ENCODE measurements at regions not wholly inside any gene's neighbourhood (a gene's known extent, or its start where the extent isn't known, plus 50 kb on each side); places are given as distances from the start of the nearest gene placed in this dataset.
"Not testable (repeated sequence)": the region's sequence is repeated elsewhere in the genome, so short reads cannot be mapped to it uniquely, and the experiment has no call there.

GRCh38 chr1:109838838-109839240, 71.8 kb upstream of the CSF1 start:
- Histone ChIP-seq H4K20me1 (ENCODE audit: insufficient read depth, low read length) (no peaks in the 10 kb centered on the region), H3K4me3 (ENCODE audit: low read depth, low read length, poor library complexity, severe bottlenecking) (no peak overlapping the region), H3K4me1 (ENCODE audit: insufficient read depth, low read length, poor library complexity, severe bottlenecking) (no peaks in the 10 kb centered on the region), H3K9me2 (ENCODE audit: insufficient read depth, low read length) (no peaks in the 10 kb centered on the region), H2AFZ (ENCODE audit: low read length) (no peak overlapping the region), H3K36me3 (ENCODE audit: insufficient read depth, low read length) (no peaks in the 10 kb centered on the region), H3K9me3 (ENCODE audit: low read length) (peaks cover 5% of the 10 kb centered on the region; the same call in 1 of the 2 replicates), H3K79me2 (ENCODE audit: insufficient read depth, low read depth, low read length) (no peaks in the 10 kb centered on the region), H3K4me2 (ENCODE audit: low read length) (no peak overlapping the region), H3K27ac (ENCODE audit: low read depth, low read length, poor library complexity, severe bottlenecking) (no peak overlapping the region)
- POLR2A ChIA-PET = no interaction called here
- intact Hi-C loops (cut with micrococcal nuclease; ENCODE audit: unreplicated experiment) = no loop called here
- CTCF ChIA-PET (ENCODE audit: unreplicated experiment) = no interaction called here
- DNase-seq (ENCODE audit: low spot score) = no peak
- TF ChIP-seq EZH2phosphoT487 (IDR thresholded peaks at IDR 0.05; ENCODE audit: borderline replicate concordance, low read depth, low read length) = no peak
- TF ChIP-seq, protein P1, sequence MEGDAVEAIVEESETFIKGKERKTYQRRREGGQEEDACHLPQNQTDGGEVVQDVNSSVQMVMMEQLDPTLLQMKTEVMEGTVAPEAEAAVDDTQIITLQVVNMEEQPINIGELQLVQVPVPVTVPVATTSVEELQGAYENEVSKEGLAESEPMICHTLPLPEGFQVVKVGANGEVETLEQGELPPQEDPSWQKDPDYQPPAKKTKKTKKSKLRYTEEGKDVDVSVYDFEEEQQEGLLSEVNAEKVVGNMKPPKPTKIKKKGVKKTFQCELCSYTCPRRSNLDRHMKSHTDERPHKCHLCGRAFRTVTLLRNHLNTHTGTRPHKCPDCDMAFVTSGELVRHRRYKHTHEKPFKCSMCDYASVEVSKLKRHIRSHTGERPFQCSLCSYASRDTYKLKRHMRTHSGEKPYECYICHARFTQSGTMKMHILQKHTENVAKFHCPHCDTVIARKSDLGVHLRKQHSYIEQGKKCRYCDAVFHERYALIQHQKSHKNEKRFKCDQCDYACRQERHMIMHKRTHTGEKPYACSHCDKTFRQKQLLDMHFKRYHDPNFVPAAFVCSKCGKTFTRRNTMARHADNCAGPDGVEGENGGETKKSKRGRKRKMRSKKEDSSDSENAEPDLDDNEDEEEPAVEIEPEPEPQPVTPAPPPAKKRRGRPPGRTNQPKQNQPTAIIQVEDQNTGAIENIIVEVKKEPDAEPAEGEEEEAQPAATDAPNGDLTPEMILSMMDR (conservative IDR thresholded peaks at IDR 0.05; ENCODE audit: low read length) = no peak
- no TSS peak for BruUV-seq (replicated peaks)

DNA sequence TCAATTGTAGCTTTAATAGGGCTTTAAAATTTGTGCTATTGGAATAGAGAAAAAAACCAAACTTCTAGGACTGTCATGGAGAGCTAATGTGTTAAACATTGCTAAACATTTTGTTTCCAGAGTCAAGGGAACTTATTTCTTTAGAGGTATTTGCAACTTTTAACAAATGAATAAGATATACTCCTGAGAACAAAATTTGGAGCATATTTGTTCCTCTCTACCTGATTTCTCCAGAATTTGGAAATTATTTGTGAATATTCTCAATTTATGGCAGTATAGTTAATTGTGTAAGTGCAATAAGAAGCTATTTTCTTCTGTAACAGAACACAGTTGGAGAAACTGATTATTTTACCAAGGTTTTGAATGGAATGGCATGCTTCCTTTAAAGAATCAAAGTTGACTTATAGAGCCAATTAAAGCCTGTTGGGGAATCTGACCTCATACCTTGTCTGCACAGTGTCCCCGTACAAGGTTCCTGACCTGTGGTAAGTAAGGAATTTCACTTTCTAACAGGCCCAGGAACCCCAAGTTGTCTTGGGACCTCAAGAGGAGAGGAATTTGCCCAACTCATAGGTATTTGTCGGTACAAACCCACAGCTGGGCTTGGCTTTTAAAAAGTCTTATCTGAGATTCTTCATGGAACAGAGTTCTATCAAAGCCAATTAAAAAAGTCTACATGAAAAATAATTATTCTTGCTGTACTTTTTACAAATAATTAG, 72.6 kb upstream of the CSF1 start:
- H2AFZ ChIP-seq (ENCODE audit: low read length) = no peak overlapping the region
- peaks cover 5% of the 10 kb centered on the region; the same call in 1 of the 2 replicates for H3K9me3 ChIP-seq (ENCODE audit: low read length)
- CTCF ChIA-PET (ENCODE audit: unreplicated experiment) = no interaction called here
- no peaks in the 10 kb centered on the region for H3K79me2 ChIP-seq (ENCODE audit: insufficient read depth, low read depth, low read length)
- H3K4me1 ChIP-seq (ENCODE audit: insufficient read depth, low read length, poor library complexity, severe bottlenecking) = no peaks in the 10 kb centered on the region
- intact Hi-C loops (cut with micrococcal nuclease; ENCODE audit: unreplicated experiment) = no loop called here
- no peak overlapping the region for H3K27ac ChIP-seq (ENCODE audit: low read depth, low read length, poor library complexity, severe bottlenecking)
- H4K20me1 ChIP-seq (ENCODE audit: insufficient read depth, low read length) = no peaks in the 10 kb centered on the region
- no TSS peak for BruUV-seq (replicated peaks)
- no peaks in the 10 kb centered on the region for H3K9me2 ChIP-seq (ENCODE audit: insufficient read depth, low read length)
- DNase-seq (ENCODE audit: low spot score) = no peak
- no peaks in the 10 kb centered on the region for H3K36me3 ChIP-seq (ENCODE audit: insufficient read depth, low read length)
- H3K4me3 ChIP-seq (ENCODE audit: low read depth, low read length, poor library complexity, severe bottlenecking) = no peak overlapping the region
- POLR2A ChIA-PET = no interaction called here
- no peak for TF ChIP-seq EZH2phosphoT487 (IDR thresholded peaks at IDR 0.05; ENCODE audit: borderline replicate concordance, low read depth, low read length)
- TF ChIP-seq, protein P1 (conservative IDR thresholded peaks at IDR 0.05; ENCODE audit: low read length) = no peak
- H3K4me2 ChIP-seq (ENCODE audit: low read length) = no peak overlapping the region

DNA sequence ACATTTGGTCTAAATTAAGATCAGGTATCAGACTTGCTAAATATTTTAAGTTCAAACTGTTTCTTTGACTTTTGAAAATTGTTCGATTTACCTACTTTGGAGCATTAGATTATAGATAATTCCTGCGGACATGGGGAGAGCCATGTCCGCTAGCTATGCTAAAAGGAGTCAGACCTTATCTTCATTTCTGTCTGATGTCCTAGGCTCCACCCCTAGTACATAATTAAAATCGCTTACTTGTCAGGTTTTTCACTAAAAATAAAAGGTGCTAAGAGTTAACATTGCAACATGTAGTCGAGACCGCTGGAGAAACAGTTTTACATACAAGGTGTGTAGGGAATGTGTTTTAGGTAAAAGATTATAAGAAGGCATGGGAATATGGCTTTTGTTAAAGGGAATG, 71.9 kb upstream of the EPS8L3 start:
- H3K36me3 ChIP-seq (ENCODE audit: insufficient read depth, low read length); H3K9me3 ChIP-seq (ENCODE audit: low read length); DNase-seq (ENCODE audit: low spot score); CTCF ChIA-PET (ENCODE audit: unreplicated experiment); H2AFZ ChIP-seq (ENCODE audit: low read length); H3K79me2 ChIP-seq (ENCODE audit: insufficient read depth, low read depth, low read length); BruUV-seq (replicated peaks); intact Hi-C loops (cut with micrococcal nuclease; ENCODE audit: unreplicated experiment); H3K27ac ChIP-seq (ENCODE audit: low read depth, low read length, poor library complexity, severe bottlenecking); H4K20me1 ChIP-seq (ENCODE audit: insufficient read depth, low read length); H3K4me2 ChIP-seq (ENCODE audit: low read length); H3K4me3 ChIP-seq (ENCODE audit: low read depth, low read length, poor library complexity, severe bottlenecking); H3K4me1 ChIP-seq (ENCODE audit: insufficient read depth, low read length, poor library complexity, severe bottlenecking); H3K9me2 ChIP-seq (ENCODE audit: insufficient read depth, low read length): not testable (repeated sequence)
- POLR2A ChIA-PET = interaction anchor here (1.4 kb wide), 1 partner anchor 13 kb away, joined by 3 read pairs; no protein-coding TSS in a partner anchor

All from OCI-LY7 (cell line).